ENCODE measurements at regions not wholly inside any gene's neighbourhood (a gene's known extent, or its start where the extent isn't known, plus 50 kb on each side); places are given as distances from the start of the nearest gene placed in this dataset.
A peak's percentile ranks its signal among the peaks of the same experiment; 100 is the strongest.

DNA sequence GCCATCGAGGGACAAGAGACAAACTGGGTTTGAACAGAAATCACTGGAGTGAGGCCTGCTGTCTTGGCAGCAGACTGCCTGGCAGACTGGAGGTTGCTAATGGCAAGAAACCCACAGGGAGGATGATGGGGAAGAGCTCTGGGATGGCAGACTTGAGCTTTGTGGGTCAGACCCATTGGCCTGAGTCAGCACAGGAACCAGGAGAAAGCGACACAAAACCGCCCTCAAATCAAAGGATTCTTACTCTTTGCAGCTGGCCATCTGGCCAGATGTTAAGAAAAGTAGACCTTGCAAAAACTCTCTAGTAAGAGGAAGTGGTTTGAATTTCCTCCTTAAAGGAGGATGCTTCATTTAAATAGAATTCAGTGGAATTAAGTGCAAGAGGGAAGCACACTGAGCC lies 195.2 kb upstream of the JUN start:
- no peak for DNase-seq
- H3K27ac ChIP-seq (ENCODE audit: low read depth, low read length): no peak overlapping the region
- CTCF ChIA-PET: interaction anchor here (0.7 kb wide), 1 partner anchor 137 kb away, joined by 3 read pairs; no protein-coding TSS in a partner anchor
- ATAC-seq: no peak
- intact Hi-C loops (cut with micrococcal nuclease): no loop called here
- Mint-ChIP-seq H3K27ac (peak overlapping the region in 1 of 9 donors; percentile 81), H3K9me3 (peaks cover 0 to 1% (median 0%) of the 10 kb centered on the region in 11 donors), H3K27me3 (no peaks in the 10 kb centered on the region), H3K36me3 (peaks cover 0 to 11% (median 0%) of the 10 kb centered on the region in 5 donors), H3K4me1 (peaks cover 9 to 48% (median 20%) of the 10 kb centered on the region in 7 donors), H3K4me3 (peak overlapping the region in 5 of 10 donors; percentile 25 to 69 (median 32))
- H3K27me3 ChIP-seq (ENCODE audit: control insufficient read depth in 2 of 2, insufficient read depth in 2 of 2, low read length in 2 of 2): no peaks in the 10 kb centered on the region
- no peaks in the 10 kb centered on the region for H3K36me3 ChIP-seq (ENCODE audit: control insufficient read depth in 2 of 3, insufficient read depth in 3 of 3, low read length in 3 of 3)
- no peaks in the 10 kb centered on the region for H3K9me3 ChIP-seq (ENCODE audit: control insufficient read depth in 2 of 3, low read length in 3 of 3)
- POLR2A ChIA-PET: no interaction called here
- no peak overlapping the region for H3K4me3 ChIP-seq (ENCODE audit: low read length)
- H3K4me1 ChIP-seq (ENCODE audit: control insufficient read depth in 2 of 2, insufficient read depth in 2 of 2, low read length in 2 of 2): peaks cover 0 to 9% of the 10 kb centered on the region in 2 donors

- H3K4me3 ChIP-seq (ENCODE audit: low read length): no peak overlapping the region
- Mint-ChIP-seq H3K4me1 (peaks cover 9 to 48% (median 20%) of the 10 kb centered on the region in 7 donors), H3K27ac (no peak overlapping the region), H3K27me3 (no peaks in the 10 kb centered on the region), H3K4me3 (peak overlapping the region in 1 of 10 donors; percentile 22), H3K36me3 (peaks cover 0 to 11% (median 0%) of the 10 kb centered on the region in 5 donors), H3K9me3 (peaks cover 0 to 1% (median 0%) of the 10 kb centered on the region in 11 donors)
- H3K27me3 ChIP-seq (ENCODE audit: control insufficient read depth in 2 of 2, insufficient read depth in 2 of 2, low read length in 2 of 2): no peaks in the 10 kb centered on the region
- no peak for ATAC-seq
- intact Hi-C loops (cut with micrococcal nuclease): no loop called here
- H3K27ac ChIP-seq (ENCODE audit: low read depth, low read length): no peak overlapping the region
- POLR2A ChIA-PET: no interaction called here
- H3K9me3 ChIP-seq (ENCODE audit: control insufficient read depth in 2 of 3, low read length in 3 of 3): no peaks in the 10 kb centered on the region
- no peaks in the 10 kb centered on the region for H3K36me3 ChIP-seq (ENCODE audit: control insufficient read depth in 2 of 3, insufficient read depth in 3 of 3, low read length in 3 of 3)
- DNase-seq: no peak
- H3K4me1 ChIP-seq (ENCODE audit: control insufficient read depth in 2 of 2, insufficient read depth in 2 of 2, low read length in 2 of 2): peaks cover 0 to 9% of the 10 kb centered on the region in 2 donors
- CTCF ChIA-PET: no interaction called here
Observed at GRCh38 chr1:58979677-58980076, 195.8 kb upstream of the JUN start.

DNA sequence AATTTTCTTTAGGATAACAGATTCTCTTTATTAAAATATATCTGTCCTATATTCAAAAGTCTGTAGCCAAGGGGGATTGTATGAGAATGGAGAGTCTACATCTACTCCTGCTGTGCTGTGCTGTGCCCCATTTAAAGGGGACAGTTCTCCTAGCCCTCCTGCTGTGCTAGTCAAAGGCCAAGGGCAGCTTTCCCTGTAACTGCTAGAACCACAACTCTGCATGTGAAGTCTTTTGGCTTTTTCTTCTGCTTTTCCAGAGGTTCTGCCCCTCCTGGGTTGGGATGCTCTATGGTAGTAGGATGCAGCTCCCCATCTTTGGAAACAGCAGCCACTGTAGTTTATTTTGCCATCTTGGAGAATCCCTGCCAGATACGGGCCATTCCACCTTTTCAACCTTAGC lies 197.5 kb upstream of the JUN start:
- ATAC-seq (no peak), DNase-seq (no peak)
- Mint-ChIP-seq H3K27ac (no peak overlapping the region), H3K9me3 (peaks cover 0 to 4% (median 0%) of the 10 kb centered on the region in 11 donors), H3K36me3 (peaks cover 0 to 9% (median 0%) of the 10 kb centered on the region in 5 donors), H3K27me3 (no peaks in the 10 kb centered on the region), H3K4me1 (peaks cover 9 to 46% (median 20%) of the 10 kb centered on the region in 7 donors), H3K4me3 (no peak overlapping the region)
- intact Hi-C loops (cut with micrococcal nuclease): no loop called here
- no peaks in the 10 kb centered on the region for H3K9me3 ChIP-seq (ENCODE audit: control insufficient read depth in 2 of 3, low read length in 3 of 3)
- H3K4me1 ChIP-seq (ENCODE audit: control insufficient read depth in 2 of 2, insufficient read depth in 2 of 2, low read length in 2 of 2): peaks cover 0 to 9% of the 10 kb centered on the region in 2 donors
- ChIA-PET POLR2A (no interaction called here), CTCF (no interaction called here)
- H3K27ac ChIP-seq (ENCODE audit: low read depth, low read length): no peak overlapping the region
- H3K36me3 ChIP-seq (ENCODE audit: control insufficient read depth in 2 of 3, insufficient read depth in 3 of 3, low read length in 3 of 3): no peaks in the 10 kb centered on the region
- no peak overlapping the region for H3K4me3 ChIP-seq (ENCODE audit: low read length)
- no peaks in the 10 kb centered on the region for H3K27me3 ChIP-seq (ENCODE audit: control insufficient read depth in 2 of 2, insufficient read depth in 2 of 2, low read length in 2 of 2)

DNA sequence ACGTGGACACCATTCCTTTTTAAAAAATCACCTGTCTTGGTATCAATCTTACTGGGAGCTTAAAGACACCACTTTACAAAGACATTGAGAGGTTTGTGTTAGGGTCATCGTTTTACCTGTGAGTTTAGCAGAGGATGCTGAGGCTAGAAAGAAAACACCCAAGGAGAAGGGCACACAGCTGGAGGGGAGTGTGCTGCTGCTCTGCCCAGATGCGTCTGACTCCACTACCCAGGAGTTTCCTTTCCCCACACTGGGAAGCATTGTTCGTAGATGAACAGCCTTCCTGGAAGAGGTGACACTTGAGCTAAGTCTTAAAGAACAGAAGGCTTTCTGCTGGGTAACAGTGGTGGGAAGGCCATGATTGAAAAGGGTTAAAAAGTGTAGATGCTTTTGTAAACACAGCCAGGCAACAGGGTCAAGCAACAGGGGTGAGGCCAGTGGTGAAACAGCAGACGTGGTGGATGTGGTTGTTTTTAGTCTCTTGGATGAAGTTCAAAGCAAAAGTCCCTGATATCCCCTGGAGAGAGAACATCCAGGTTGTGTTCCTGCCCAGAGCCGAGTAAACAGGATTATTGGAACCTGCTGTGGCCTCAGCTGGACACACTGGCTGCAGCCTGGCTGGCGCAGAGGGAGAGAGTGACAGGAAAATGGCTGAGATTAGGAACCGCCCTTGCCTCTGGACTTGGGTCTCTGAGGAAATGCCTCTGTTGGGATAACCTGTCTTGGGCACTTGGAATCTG lies 198.6 kb upstream of the JUN start:
- Mint-ChIP-seq H3K9me3 (peaks cover 0 to 4% (median 0%) of the 10 kb centered on the region in 11 donors), H3K36me3 (peaks cover 0 to 10% (median 0%) of the 10 kb centered on the region in 5 donors), H3K4me3 (no peak overlapping the region), H3K4me1 (peaks cover 11 to 52% (median 29%) of the 10 kb centered on the region in 7 donors), H3K27me3 (no peaks in the 10 kb centered on the region), H3K27ac (peak overlapping the region in 1 of 9 donors; percentile 51)
- H3K9me3 ChIP-seq (ENCODE audit: control insufficient read depth in 2 of 3, low read length in 3 of 3): no peaks in the 10 kb centered on the region
- H3K4me1 ChIP-seq (ENCODE audit: control insufficient read depth in 2 of 2, insufficient read depth in 2 of 2, low read length in 2 of 2): peaks cover 0 to 9% of the 10 kb centered on the region in 2 donors
- ATAC-seq (no peak), DNase-seq (no peak)
- CTCF ChIA-PET: no interaction called here
- POLR2A ChIA-PET: no interaction called here
- no peaks in the 10 kb centered on the region for H3K36me3 ChIP-seq (ENCODE audit: control insufficient read depth in 2 of 3, insufficient read depth in 3 of 3, low read length in 3 of 3)
- no peaks in the 10 kb centered on the region for H3K27me3 ChIP-seq (ENCODE audit: control insufficient read depth in 2 of 2, insufficient read depth in 2 of 2, low read length in 2 of 2)
- intact Hi-C loops (cut with micrococcal nuclease): no loop called here
- no peak overlapping the region for H3K27ac ChIP-seq (ENCODE audit: low read depth, low read length)
- H3K4me3 ChIP-seq (ENCODE audit: low read length): no peak overlapping the region

GRCh38 chr1:58983162-58983561 lies 199.3 kb upstream of the JUN start:
- DNase-seq (no peak), ATAC-seq (no peak)
- intact Hi-C loops (cut with micrococcal nuclease): no loop called here
- Mint-ChIP-seq H3K36me3 (peaks cover 0 to 10% (median 0%) of the 10 kb centered on the region in 5 donors), H3K27ac (no peak overlapping the region), H3K4me1 (peaks cover 14 to 58% (median 32%) of the 10 kb centered on the region in 7 donors), H3K4me3 (no peak overlapping the region), H3K27me3 (no peaks in the 10 kb centered on the region), H3K9me3 (peaks cover 0 to 4% (median 0%) of the 10 kb centered on the region in 11 donors)
- Histone ChIP-seq H3K9me3 (ENCODE audit: control insufficient read depth in 2 of 3, low read length in 3 of 3) (no peaks in the 10 kb centered on the region), H3K4me1 (ENCODE audit: control insufficient read depth in 2 of 2, insufficient read depth in 2 of 2, low read length in 2 of 2) (peaks cover 0 to 9% of the 10 kb centered on the region in 2 donors), H3K27ac (ENCODE audit: low read depth, low read length) (no peak overlapping the region), H3K4me3 (ENCODE audit: low read length) (no peak overlapping the region), H3K27me3 (ENCODE audit: control insufficient read depth in 2 of 2, insufficient read depth in 2 of 2, low read length in 2 of 2) (no peaks in the 10 kb centered on the region), H3K36me3 (ENCODE audit: control insufficient read depth in 2 of 3, insufficient read depth in 3 of 3, low read length in 3 of 3) (no peaks in the 10 kb centered on the region)
- ChIA-PET CTCF (no interaction called here), POLR2A (no interaction called here)

GRCh38 chr1:58983633-58984245 lies 199.9 kb upstream of the JUN start:
- no peak for ATAC-seq
- peaks cover 0 to 4% (median 0%) of the 10 kb centered on the region in 11 donors for H3K9me3 Mint-ChIP-seq
- no peaks in the 10 kb centered on the region for H3K27me3 Mint-ChIP-seq
- H3K36me3 Mint-ChIP-seq: peaks cover 0 to 7% (median 0%) of the 10 kb centered on the region in 5 donors
- Histone ChIP-seq H3K36me3 (ENCODE audit: control insufficient read depth in 2 of 3, insufficient read depth in 3 of 3, low read length in 3 of 3) (no peaks in the 10 kb centered on the region), H3K27ac (ENCODE audit: low read depth, low read length) (no peak overlapping the region), H3K9me3 (ENCODE audit: control insufficient read depth in 2 of 3, low read length in 3 of 3) (no peaks in the 10 kb centered on the region), H3K27me3 (ENCODE audit: control insufficient read depth in 2 of 2, insufficient read depth in 2 of 2, low read length in 2 of 2) (no peaks in the 10 kb centered on the region), H3K4me1 (ENCODE audit: control insufficient read depth in 2 of 2, insufficient read depth in 2 of 2, low read length in 2 of 2) (peaks cover 0 to 7% of the 10 kb centered on the region in 2 donors), H3K4me3 (ENCODE audit: low read length) (no peak overlapping the region)
- no peak overlapping the region for H3K27ac Mint-ChIP-seq
- intact Hi-C loops (cut with micrococcal nuclease): no loop called here
- H3K4me3 Mint-ChIP-seq: no peak overlapping the region
- no peak for DNase-seq
- POLR2A ChIA-PET: no interaction called here
- CTCF ChIA-PET: no interaction called here
- H3K4me1 Mint-ChIP-seq: peaks cover 11 to 54% (median 26%) of the 10 kb centered on the region in 7 donors
